Naive thymus-derived CD8-positive, alpha-beta T cell (primary cell): ENCODE measurements at regions not wholly inside any gene's neighbourhood (a gene's known extent, or its start where the extent isn't known, plus 50 kb on each side); places are given as distances from the start of the nearest gene placed in this dataset.

ENCODE experiments used
- ATAC-seq, 2 donors: fragments of 150-1000 bp; cut with Tn5 transposase in 1 of 2; sonication (Bioruptor Pico), chemical (Tn5 transposase) in 1 of 2; 1 replicate in 1 of 2; 2 replicates in 1 of 2; pipeline ENCODE4 v1.10.0; 2021; ENCODE audit warnings: mild to moderate bottlenecking in 2 of 2, moderate library complexity in 2 of 2
- POLR2A ChIA-PET: fragments of 350-600 bp; sonication (Branson Sonifier 250); formaldehyde crosslinking; loops from one replicate; lab custom pipeline; 2021; ENCODE audit warnings: antibody characterized with exemption; lab: Charles Lee
- DNase-seq, 10 donors: peaks; one replicate each; pipeline versions ENCODE4 v3.0.0 to v3.0.0-alpha.2; 2020 to 2022
- H3K27ac Mint-ChIP-seq, 10 donors: one replicate each; pipeline ENCODE4 v1.8.0; 2020 to 2022; ENCODE audit warnings: mild to moderate bottlenecking in 10 of 10, mixed read lengths in 10 of 10, moderate library complexity in 4 of 10, inconsistent platforms in 1 of 10
- H3K27me3 Mint-ChIP-seq, 5 donors: one replicate each; pipeline ENCODE4 v1.8.0; 2021 to 2022; ENCODE audit warnings: mixed read lengths in 5 of 5
- H3K36me3 Mint-ChIP-seq, 3 donors: one replicate each; pipeline ENCODE4 v1.8.0; 2020 to 2022; ENCODE audit warnings: mixed read lengths in 3 of 3, mild to moderate bottlenecking in 2 of 3, inconsistent platforms in 1 of 3
- H3K4me1 Mint-ChIP-seq, 4 donors: one replicate each; pipeline ENCODE4 v1.8.0; 2021 to 2022; ENCODE audit warnings: mixed read lengths in 4 of 4
- H3K4me3 Mint-ChIP-seq, 10 donors: one replicate each; pipeline ENCODE4 v1.8.0; 2020 to 2022; ENCODE audit warnings: mild to moderate bottlenecking in 10 of 10, mixed read lengths in 10 of 10, moderate library complexity in 6 of 10, inconsistent platforms in 1 of 10
- H3K9me3 Mint-ChIP-seq, 9 donors: one replicate each; pipeline ENCODE4 v1.8.0; 2020 to 2022; ENCODE audit warnings: mixed read lengths in 9 of 9, mild to moderate bottlenecking in 3 of 9, inconsistent platforms in 1 of 9, moderate library complexity in 1 of 9

DNA sequence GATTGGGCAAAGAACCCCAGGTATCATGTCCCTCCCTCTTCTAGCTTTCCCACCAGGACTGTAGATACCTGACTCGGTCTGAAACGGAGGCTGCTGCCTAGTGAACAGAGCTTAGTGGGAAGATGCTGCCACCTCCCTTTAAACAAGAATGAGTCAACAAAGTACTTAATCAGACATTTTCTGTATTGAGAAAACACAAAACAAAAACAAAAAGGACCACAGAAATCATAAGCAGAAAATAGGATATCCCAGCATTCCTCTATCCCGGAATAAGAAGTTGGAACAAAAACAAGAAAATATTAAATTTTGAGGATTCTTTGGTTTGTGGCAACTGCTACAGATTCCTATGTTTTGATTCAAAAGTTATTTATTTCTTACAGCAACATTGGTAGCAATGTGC lies 51.7 kb upstream of the COL8A1 start:
- POLR2A ChIA-PET, result no interaction called here
- H3K4me3 Mint-ChIP-seq, result no peak overlapping the region
- H3K4me1 Mint-ChIP-seq, result no peaks in the 10 kb centered on the region
- DNase-seq (no peak), ATAC-seq (no peak)
- no peak overlapping the region for H3K27ac Mint-ChIP-seq
- H3K27me3 Mint-ChIP-seq, result peaks cover 0 to 15% (median 0%) of the 10 kb centered on the region in 5 donors
- H3K9me3 Mint-ChIP-seq, result peaks cover 0 to 23% (median 0%) of the 10 kb centered on the region in 9 donors
- H3K36me3 Mint-ChIP-seq, result no peaks in the 10 kb centered on the region

DNA sequence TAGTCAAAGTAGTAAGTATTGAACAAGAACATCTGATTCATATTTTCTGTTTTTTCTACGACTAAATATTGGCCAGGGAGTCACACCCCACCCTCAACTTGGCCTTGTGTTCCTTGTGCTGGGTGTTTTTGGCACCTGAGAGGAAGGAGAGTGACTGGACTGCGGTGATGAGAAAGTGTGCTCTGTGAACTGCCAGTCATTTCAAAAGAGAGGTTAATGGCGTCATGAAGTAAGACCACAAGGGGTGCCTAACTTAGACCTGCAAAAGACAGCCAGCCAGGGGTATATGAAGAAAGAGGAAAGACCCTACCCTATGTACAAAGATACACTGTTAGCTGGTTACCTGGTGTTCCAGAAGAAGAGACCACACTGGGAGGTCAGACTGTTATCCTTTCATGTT lies 58.4 kb upstream of the COL8A1 start:
- H3K4me3 Mint-ChIP-seq, result no peak overlapping the region
- no peaks in the 10 kb centered on the region for H3K36me3 Mint-ChIP-seq
- DNase-seq (no peak), ATAC-seq (no peak)
- H3K27me3 Mint-ChIP-seq, result peaks cover 0 to 18% (median 0%) of the 10 kb centered on the region in 5 donors
- no peaks in the 10 kb centered on the region for H3K4me1 Mint-ChIP-seq
- H3K27ac Mint-ChIP-seq, result no peak overlapping the region
- POLR2A ChIA-PET, result no interaction called here
- peaks cover 0 to 13% (median 3%) of the 10 kb centered on the region in 9 donors for H3K9me3 Mint-ChIP-seq

- no peak overlapping the region for H3K27ac Mint-ChIP-seq
- no peaks in the 10 kb centered on the region for H3K4me1 Mint-ChIP-seq
- H3K9me3 Mint-ChIP-seq, result peaks cover 0 to 14% (median 3%) of the 10 kb centered on the region in 9 donors
- no peaks in the 10 kb centered on the region for H3K36me3 Mint-ChIP-seq
- no peak overlapping the region for H3K4me3 Mint-ChIP-seq
- DNase-seq, result no peak
- no peak for ATAC-seq
- peaks cover 0 to 18% (median 0%) of the 10 kb centered on the region in 5 donors for H3K27me3 Mint-ChIP-seq
- POLR2A ChIA-PET, result no interaction called here
These were observed 59.1 kb upstream of the COL8A1 start for GRCh38 chr3:99579246-99579645.

DNA sequence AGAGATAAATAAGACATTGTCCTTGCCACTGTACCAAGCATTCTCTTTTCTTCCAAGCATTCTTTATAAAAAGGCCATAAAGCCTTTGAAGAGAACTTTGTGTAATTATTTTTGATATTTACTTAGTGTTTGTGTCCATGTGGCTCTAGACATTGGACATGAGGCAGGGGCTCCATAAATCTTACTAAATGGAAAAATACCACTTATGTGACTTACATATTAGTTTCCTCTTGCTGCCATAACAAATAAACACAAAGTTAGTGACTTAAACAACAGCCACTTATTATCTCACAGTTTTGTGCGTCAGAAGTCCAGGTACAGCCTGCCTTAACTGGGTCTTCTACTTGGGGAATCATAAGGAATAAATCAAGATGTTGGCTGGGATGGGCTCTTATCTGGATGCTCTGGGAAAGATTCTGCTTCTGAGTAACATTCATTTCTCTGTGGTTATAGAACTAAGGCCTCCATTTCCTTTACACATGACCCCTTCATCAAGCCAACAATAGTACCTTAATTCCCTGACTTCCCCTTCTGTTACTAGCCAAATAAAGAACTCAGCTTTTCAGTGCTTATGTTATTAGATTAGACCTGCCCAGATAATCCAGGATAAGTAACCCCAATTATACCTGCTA lies 59.9 kb upstream of the COL8A1 start:
- peaks cover 0 to 14% (median 3%) of the 10 kb centered on the region in 9 donors for H3K9me3 Mint-ChIP-seq
- H3K4me1 Mint-ChIP-seq, result no peaks in the 10 kb centered on the region
- H3K27me3 Mint-ChIP-seq, result peaks cover 0 to 19% (median 0%) of the 10 kb centered on the region in 5 donors
- H3K4me3 Mint-ChIP-seq, result no peak overlapping the region
- POLR2A ChIA-PET, result no interaction called here
- no peak overlapping the region for H3K27ac Mint-ChIP-seq
- no peak for DNase-seq
- H3K36me3 Mint-ChIP-seq, result no peaks in the 10 kb centered on the region
- no peak for ATAC-seq

DNA sequence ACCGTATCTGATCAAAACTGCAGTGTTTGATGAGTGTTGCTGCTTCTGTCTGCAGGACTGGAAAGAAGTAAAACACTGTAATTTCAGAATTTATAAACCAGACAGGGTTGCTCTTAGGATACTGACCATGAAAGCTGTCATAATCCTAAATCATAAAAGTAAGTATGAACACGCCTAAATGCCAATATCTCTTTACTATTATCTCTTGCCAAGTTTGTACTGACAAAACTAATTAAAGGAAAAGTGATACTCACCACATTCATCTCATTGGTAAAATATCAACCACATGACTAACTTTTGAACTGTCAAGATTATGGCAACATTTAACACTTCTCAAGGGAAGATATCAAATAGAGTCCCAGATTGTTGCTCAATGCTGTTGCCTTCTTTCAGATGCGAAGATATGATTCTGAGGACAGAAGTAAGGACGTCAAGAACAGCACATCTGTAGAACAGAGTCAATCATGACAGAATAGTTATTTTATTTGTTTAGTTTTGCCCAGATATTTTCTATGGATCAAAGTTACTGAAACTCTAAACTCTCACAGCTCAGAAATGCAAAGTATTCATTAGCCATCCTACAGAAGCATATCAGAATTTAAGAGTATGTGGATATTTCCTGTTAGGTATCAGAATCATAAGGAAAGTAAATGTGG lies 61.4 kb upstream of the COL8A1 start:
- POLR2A ChIA-PET, result no interaction called here
- ATAC-seq, result no peak
- H3K27me3 Mint-ChIP-seq, result peaks cover 0 to 16% (median 1%) of the 10 kb centered on the region in 5 donors
- H3K27ac Mint-ChIP-seq, result no peak overlapping the region
- no peaks in the 10 kb centered on the region for H3K4me1 Mint-ChIP-seq
- no peak overlapping the region for H3K4me3 Mint-ChIP-seq
- DNase-seq, result no peak
- no peaks in the 10 kb centered on the region for H3K36me3 Mint-ChIP-seq
- peaks cover 0 to 10% (median 4%) of the 10 kb centered on the region in 9 donors for H3K9me3 Mint-ChIP-seq

GRCh38 chr3:99575683-99576082 lies 62.7 kb upstream of the COL8A1 start:
- POLR2A ChIA-PET, result no interaction called here
- H3K36me3 Mint-ChIP-seq, result no peaks in the 10 kb centered on the region
- peaks cover 0 to 10% (median 4%) of the 10 kb centered on the region in 9 donors for H3K9me3 Mint-ChIP-seq
- no peak overlapping the region for H3K4me3 Mint-ChIP-seq
- DNase-seq (no peak), ATAC-seq (no peak)
- H3K27me3 Mint-ChIP-seq, result peaks cover 0 to 13% (median 2%) of the 10 kb centered on the region in 5 donors
- H3K4me1 Mint-ChIP-seq, result no peaks in the 10 kb centered on the region
- no peak overlapping the region for H3K27ac Mint-ChIP-seq

DNA sequence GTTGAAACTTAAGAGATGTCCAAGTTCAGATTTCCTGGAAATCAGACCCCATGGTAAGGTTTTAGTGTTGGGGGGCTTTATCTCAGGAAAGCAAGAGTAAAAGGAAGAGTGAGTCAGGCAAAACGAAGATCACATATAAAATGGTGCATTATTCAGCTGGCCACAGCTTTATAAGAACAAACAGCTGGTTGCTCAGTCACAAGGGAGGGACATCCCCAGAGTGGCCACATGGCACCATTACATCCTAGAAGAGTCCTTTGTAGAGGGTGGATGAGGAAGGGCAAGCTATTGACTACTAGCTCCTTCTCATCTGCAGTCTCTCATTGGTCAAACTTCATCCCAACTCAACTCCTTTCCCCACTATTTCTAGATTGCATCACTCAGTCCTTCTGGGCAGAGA lies 68.3 kb upstream of the COL8A1 start:
- peaks cover 1 to 23% (median 4%) of the 10 kb centered on the region in 5 donors for H3K27me3 Mint-ChIP-seq
- POLR2A ChIA-PET, result no interaction called here
- no peak overlapping the region for H3K4me3 Mint-ChIP-seq
- H3K9me3 Mint-ChIP-seq, result peaks cover 0 to 20% (median 4%) of the 10 kb centered on the region in 9 donors
- no peaks in the 10 kb centered on the region for H3K4me1 Mint-ChIP-seq
- H3K27ac Mint-ChIP-seq, result no peak overlapping the region
- no peak for ATAC-seq
- H3K36me3 Mint-ChIP-seq, result no peaks in the 10 kb centered on the region
- DNase-seq, result no peak

DNA sequence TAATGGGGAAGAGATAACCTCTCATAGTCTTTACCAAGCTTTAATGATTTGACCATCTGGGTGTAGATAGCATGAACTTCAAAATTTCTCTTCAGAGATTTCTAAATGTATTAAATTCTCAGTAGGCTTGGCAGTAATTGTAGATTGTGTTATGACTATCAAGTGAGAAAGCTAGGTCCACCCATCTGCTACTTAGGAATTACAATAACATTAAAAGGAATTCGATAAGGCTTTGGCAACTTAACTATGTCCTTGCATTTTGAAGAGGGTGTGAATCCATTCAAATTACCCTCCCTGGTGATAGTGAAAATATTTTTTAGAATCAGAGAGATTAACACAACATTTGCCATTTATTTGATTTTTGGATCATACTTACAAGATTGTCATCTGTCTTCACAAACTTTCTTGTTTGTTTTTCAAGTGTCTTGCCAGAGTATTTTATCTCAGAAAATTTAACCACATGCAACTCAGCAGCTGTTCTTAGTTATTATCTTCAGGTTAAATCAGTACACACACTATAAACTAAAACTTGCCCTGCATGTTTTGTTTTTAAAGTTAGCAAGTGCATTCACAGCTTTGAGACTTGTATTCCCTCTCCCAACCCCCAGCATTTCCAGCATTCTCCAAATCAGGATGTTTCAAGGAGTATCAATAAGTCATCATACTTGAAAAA lies 69.6 kb upstream of the COL8A1 start:
- H3K27me3 Mint-ChIP-seq, result peaks cover 1 to 23% (median 4%) of the 10 kb centered on the region in 5 donors
- H3K9me3 Mint-ChIP-seq, result peaks cover 0 to 20% (median 2%) of the 10 kb centered on the region in 9 donors
- ATAC-seq, result no peak
- H3K4me1 Mint-ChIP-seq, result no peaks in the 10 kb centered on the region
- no peaks in the 10 kb centered on the region for H3K36me3 Mint-ChIP-seq
- no peak for DNase-seq
- POLR2A ChIA-PET, result no interaction called here
- no peak overlapping the region for H3K4me3 Mint-ChIP-seq
- H3K27ac Mint-ChIP-seq, result no peak overlapping the region

- POLR2A ChIA-PET, result no interaction called here
- DNase-seq, result no peak
- no peaks in the 10 kb centered on the region for H3K4me1 Mint-ChIP-seq
- no peaks in the 10 kb centered on the region for H3K36me3 Mint-ChIP-seq
- no peak for ATAC-seq
- peaks cover 0 to 19% (median 4%) of the 10 kb centered on the region in 9 donors for H3K9me3 Mint-ChIP-seq
- H3K27ac Mint-ChIP-seq, result peak overlapping the region in 1 of 10 donors; percentile 75
- no peak overlapping the region for H3K4me3 Mint-ChIP-seq
- H3K27me3 Mint-ChIP-seq, result peaks cover 0 to 14% (median 0%) of the 10 kb centered on the region in 5 donors
These were observed 73.1 kb upstream of the COL8A1 start for GRCh38 chr3:99565331-99565730.

GRCh38 chr3:99562990-99563607 lies 75.3 kb upstream of the COL8A1 start:
- Mint-ChIP-seq H3K36me3 (no peaks in the 10 kb centered on the region), H3K27ac (no peak overlapping the region), H3K4me3 (no peak overlapping the region), H3K4me1 (no peaks in the 10 kb centered on the region), H3K9me3 (peaks cover 0 to 20% (median 4%) of the 10 kb centered on the region in 9 donors), H3K27me3 (peaks cover 0 to 14% (median 0%) of the 10 kb centered on the region in 5 donors)
- DNase-seq, result no peak
- no peak for ATAC-seq
- POLR2A ChIA-PET, result no interaction called here

DNA sequence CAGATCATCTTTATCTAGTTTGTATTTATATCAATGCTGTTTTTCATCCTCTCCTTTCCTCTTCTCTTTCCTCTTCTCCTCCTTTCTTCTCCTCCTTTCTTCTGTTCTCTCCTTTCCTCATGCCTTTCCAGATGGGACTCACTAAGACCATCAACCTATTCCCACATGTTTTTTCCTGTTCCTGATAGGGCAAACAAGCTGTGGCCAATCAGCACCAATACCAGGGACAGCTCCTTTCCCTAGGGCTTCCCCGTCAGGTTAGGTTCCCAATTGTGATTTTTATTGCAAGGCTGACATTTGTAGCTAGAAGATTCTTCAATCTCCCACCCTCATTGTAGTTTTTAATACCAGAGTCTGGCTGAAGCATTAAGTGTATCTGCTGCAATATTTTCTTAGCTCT lies 76.3 kb upstream of the COL8A1 start:
- no peaks in the 10 kb centered on the region for H3K4me1 Mint-ChIP-seq
- H3K27me3 Mint-ChIP-seq, result peaks cover 0 to 5% (median 0%) of the 10 kb centered on the region in 5 donors
- no peak for ATAC-seq
- no peaks in the 10 kb centered on the region for H3K36me3 Mint-ChIP-seq
- H3K4me3 Mint-ChIP-seq, result no peak overlapping the region
- peaks cover 0 to 20% (median 3%) of the 10 kb centered on the region in 9 donors for H3K9me3 Mint-ChIP-seq
- no peak overlapping the region for H3K27ac Mint-ChIP-seq
- POLR2A ChIA-PET, result no interaction called here
- no peak for DNase-seq

- ATAC-seq, result no peak
- no peak overlapping the region for H3K27ac Mint-ChIP-seq
- H3K9me3 Mint-ChIP-seq, result peaks cover 0 to 14% (median 4%) of the 10 kb centered on the region in 9 donors
- DNase-seq, result no peak
- H3K4me1 Mint-ChIP-seq, result no peaks in the 10 kb centered on the region
- no peaks in the 10 kb centered on the region for H3K27me3 Mint-ChIP-seq
- POLR2A ChIA-PET, result no interaction called here
- H3K36me3 Mint-ChIP-seq, result no peaks in the 10 kb centered on the region
- H3K4me3 Mint-ChIP-seq, result no peak overlapping the region
These were observed 77.3 kb upstream of the COL8A1 start for GRCh38 chr3:99561056-99561455.

- Mint-ChIP-seq H3K4me1 (no peaks in the 10 kb centered on the region), H3K36me3 (no peaks in the 10 kb centered on the region), H3K4me3 (no peak overlapping the region), H3K27ac (no peak overlapping the region), H3K27me3 (peaks cover 0 to 6% (median 0%) of the 10 kb centered on the region in 5 donors), H3K9me3 (peaks cover 2 to 16% (median 7%) of the 10 kb centered on the region in 9 donors)
- ATAC-seq (no peak), DNase-seq (no peak)
- POLR2A ChIA-PET, result no interaction called here
These were observed 79.2 kb upstream of the COL8A1 start for GRCh38 chr3:99559196-99559595.
